HG03460 (cell line): ENCODE measurements at regions not wholly inside any gene's neighbourhood (a gene's known extent, or its start where the extent isn't known, plus 50 kb on each side); places are given as distances from the start of the nearest gene placed in this dataset.
"Not testable (repeated sequence)": the region's sequence is repeated elsewhere in the genome, so short reads cannot be mapped to it uniquely, and the experiment has no call there.

Source experiments
- ATAC-seq: cut with Tn5 transposase; IDR thresholded peaks from one replicate; pipeline ENCODE4 v1.9.1; 2021; ENCODE audit not compliant: unreplicated experiment

DNA sequence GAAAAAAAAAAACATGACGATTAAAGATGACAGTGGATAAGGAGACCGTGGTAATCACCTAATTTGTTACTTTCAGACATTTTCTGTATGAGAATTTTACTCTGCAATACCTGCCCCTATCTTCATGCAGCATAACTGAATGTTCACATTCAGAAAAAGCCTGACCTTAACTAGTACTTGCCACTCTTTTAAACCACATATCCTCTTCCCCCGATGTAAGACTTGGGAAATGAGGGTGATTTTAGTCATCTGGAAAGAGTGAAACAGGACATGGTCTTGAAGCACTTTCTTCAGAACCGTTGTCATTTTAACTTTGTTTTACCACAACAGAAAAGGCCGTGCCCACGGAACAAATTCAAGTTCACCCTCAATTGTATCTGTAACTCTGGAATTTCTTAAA lies 318.5 kb downstream of the BCL2L11 start:
- ATAC-seq = not testable (repeated sequence)

DNA sequence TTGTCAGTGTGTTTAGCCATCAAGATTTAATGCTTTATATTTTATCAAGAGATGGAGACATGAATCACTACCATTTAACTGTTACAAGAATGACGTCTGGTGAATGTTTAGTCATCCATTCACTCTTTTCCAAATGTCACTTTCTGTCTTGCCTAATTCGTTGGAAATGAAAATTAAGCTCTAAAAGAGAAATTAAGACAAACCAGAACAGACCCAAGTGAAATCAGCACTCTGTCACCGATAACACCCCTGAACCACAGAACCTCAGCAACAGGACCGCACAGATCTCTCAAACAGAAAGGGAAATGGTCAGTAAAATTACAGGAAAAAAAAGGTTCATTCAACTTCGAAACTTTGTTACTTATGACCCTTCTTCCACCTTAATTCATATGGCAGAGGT lies 320.9 kb downstream of the BCL2L11 start:
- ATAC-seq = not testable (repeated sequence)

DNA sequence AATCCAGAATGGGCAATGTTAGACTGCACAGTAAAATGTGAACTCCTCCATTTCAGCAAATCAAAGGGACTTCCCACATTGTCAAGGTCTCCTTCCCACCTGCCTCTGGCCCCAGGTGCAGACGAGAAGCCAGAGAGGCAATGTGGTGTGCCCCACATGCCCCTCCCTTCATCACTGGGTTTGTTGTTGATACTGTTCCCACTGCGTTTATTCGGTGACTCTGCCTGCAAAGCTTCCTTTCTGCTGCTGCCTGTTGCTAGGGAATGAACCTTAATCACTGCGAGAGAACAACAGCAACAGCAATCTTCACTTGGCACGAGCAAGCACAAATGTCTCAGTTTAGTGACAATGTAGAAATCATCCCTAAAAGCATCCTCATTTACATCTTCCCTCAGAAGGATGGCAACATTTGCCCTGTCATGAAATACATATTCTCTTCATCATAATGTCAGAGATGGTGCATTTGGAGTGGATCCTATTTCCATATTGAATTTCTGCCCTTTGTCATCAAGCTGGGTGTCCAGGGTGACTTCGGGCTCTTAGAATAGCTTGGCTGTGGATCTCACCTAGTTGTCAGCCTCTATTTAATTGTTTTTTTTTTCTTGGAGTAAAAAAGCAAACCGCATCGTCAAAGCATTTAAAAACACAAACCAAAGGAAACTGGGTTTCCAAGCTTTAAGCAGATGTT lies 322.2 kb downstream of the BCL2L11 start:
- ATAC-seq = not testable (repeated sequence)

DNA sequence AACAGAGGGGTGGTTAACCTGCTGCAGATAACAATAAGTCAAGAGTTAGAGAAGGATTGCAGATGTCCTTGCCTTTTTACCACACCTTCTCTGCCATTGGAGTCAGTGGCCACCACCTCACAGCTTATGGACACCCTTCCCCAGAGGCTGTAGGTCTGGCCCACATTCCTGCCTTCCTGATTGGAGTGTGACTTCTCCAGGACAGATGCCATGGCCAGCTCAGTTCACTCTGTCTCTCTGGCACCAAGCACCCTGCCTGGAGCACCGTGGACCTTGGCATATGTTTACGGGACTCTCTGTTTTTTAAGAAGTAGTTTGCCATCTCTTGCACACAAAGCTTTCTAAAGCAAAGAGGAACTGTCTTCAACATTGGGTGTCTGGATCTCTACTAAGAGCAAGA lies 323.8 kb downstream of the BCL2L11 start:
- not testable (repeated sequence) for ATAC-seq

DNA sequence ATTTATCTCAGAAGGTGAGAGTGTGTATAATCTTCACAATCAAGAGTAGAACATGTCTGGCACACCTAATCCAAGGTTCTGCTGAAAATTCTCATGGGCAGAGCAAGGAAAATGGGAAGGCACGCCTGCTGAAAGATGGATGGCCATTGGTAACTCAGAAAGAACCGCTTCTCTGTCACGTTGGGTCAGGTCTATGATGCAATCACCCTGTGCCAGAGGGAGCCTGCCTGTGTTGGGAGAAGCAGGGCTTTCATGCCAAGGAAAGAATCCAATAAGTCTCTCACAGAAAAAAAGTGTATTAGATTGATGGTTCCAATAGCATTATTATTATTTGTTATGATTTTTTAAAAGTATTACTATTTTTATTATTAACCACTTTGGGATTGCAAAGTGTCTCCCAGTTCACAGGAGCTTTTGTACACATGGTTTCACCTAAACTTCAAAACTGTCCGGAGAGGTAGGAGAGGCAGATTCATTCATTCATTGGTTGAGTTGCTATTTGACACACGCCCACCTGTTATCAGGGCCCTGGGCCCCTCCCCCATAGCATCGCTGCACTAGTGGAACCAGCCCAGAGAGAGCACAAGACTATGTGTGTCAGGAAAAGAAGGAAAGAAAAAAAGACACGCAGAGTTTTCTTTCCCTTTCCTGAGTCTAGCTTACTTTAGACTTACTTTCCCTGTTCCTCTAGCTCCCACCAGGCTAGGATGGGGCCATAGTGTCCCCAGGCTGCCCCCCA lies 324.6 kb downstream of the BCL2L11 start:
- ATAC-seq = not testable (repeated sequence)

DNA sequence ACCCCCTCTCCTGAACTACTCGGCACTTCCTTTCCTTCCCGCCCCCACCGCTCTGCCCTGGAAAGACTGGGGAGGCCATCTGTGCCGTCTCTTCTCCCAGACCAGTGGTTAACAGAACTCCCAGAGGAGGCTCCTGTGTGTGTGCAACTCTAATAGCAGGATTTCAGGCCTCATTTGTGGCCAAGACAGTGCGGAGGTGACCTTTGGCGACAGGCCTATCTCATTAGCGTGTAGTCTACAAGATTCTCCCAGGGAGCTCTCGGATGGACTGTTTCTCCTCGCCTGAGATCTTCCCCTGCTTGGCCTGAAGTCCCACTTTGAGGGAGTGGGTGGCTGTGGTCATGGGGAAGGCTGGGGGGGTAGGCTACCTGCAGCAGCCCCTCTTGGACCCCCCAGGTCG lies 325.2 kb downstream of the BCL2L11 start:
- ATAC-seq = not testable (repeated sequence)

DNA sequence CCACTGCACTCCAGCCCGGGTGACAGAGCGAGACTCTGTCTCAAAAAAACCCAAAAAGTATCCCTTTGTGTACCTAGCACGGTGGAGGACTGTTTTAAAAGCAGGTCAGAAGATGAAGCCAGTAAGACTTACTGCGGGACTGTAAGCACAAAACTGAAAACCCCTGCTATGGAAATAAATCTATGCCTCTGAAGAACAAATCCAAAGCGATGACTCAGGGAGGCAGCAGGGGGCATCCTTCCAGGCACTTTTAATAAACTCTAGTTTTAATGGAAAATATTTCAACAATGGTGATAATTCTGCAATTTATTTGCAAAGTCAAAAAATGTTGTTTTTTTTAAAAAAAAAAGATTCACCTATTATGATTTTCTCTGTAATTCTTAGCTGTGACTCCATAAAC lies 326.8 kb downstream of the BCL2L11 start:
- not testable (repeated sequence) for ATAC-seq

DNA sequence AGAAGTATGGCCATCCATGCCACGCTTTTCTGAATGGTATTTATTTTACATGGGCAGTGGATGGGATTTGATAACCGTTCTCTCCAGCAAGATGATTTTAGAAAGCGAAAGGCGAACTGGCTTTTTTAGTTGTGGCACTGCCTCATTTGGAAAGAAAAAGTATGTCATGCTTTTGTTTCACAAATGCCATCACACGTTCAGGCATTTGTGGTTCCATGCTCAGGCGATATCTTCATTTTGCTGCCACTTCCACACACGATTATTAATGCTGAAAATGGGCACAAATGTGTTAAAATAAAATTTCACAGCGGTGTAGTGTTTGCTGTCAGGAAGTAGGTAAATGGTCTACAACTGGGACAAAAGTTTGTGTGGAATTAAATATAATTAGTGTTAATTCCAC lies 328.1 kb downstream of the BCL2L11 start:
- not testable (repeated sequence) for ATAC-seq

DNA sequence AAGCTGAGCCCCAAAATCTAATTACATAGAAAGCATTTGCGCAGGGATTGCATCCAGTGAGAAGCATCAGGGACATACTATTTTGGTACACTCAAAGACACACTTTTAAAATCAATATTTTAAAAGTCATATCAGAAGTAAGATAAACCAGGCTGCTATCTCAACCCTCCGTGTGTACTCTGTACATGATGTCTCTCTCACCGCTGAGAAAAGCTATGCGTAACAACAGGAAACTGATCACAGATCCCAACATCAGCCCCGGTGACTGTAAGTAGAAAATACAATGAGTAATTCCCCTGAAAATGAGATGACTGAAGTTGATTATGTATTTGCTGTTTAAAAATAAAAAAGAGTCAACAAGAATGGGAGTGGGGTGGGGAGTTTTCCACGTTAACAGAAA lies 329.8 kb downstream of the BCL2L11 start:
- ATAC-seq = not testable (repeated sequence)

DNA sequence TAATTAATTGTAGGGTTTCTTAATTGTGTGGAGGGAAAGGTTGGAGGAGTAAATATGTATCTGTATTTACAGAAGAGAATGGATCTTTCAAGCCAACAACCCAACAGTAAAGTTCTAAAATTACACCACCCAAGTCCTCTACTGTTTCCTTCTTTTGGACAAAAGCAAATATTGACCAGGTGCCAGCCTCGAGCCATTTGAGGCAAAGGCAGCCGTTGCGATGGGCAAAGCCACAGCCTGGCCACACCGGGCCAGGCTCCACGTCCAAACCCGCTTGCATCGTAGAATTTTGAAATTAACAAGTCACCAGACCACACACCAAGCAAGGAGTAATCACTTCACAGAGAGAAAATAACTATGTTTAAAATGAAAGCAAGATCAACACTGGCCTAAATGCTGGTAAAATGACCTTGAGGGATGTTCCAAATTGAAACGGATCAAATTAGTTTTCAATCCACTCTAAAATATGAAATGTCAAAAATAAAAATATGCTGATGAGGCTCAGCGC lies 331.0 kb downstream of the BCL2L11 start:
- not testable (repeated sequence) for ATAC-seq

DNA sequence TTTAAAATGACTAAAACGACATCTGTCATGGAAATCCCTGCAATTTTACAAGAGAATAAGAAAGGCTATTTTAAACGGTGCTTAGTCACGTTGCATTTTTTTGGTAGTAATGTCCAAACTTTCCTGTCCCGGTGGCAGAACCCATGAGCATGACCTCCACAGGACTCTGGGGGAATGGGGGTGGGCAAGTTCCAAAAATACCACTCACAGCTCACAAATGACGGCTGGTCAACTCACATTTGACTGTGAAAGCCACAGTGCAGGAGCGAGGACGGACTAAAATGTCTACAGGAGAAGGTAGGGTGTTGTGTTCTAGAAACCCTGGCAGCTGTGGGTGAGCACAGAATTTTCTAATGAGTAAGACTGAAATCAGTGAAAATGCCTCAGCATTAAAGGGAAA lies 331.5 kb downstream of the BCL2L11 start:
- not testable (repeated sequence) for ATAC-seq

DNA sequence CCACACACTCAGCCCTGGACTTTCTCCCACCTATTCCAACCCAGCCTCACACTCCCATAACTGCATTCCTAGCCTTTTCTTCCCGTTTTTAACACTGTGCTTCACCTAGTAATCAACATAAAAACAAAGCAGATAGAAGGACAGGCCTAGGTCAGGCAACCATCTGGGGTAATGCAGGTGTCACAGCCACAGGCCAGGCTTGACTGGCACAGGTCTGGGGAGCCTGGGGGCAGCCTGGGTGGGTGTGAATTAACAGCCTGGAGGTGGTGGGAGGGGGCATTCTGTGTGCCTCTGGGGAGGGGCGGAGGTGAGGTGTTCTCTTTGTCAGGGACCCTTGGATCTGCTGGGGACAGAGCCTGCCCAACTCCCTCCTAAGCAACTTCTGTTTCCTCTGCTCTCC lies 332.6 kb downstream of the BCL2L11 start:
- not testable (repeated sequence) for ATAC-seq

DNA sequence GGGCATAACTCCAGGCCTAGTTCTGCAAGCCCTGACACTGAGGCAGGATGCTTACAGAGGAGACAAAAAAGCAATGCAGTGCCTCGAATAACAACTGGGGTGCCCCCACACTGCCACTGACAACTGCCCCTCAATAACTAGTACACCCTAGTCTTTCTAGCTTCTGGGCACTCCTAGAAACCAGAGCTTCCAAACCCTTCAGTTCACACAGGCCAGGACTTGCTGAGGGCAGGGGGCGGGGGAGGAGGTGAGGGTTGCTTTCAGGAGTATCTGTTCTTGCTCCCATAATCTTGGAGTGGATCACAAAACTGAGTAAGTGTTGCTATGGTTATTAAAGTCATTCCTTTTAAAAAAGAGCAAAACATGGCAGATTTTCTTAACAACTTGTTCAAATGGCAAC lies 333.1 kb downstream of the BCL2L11 start:
- not testable (repeated sequence) for ATAC-seq

DNA sequence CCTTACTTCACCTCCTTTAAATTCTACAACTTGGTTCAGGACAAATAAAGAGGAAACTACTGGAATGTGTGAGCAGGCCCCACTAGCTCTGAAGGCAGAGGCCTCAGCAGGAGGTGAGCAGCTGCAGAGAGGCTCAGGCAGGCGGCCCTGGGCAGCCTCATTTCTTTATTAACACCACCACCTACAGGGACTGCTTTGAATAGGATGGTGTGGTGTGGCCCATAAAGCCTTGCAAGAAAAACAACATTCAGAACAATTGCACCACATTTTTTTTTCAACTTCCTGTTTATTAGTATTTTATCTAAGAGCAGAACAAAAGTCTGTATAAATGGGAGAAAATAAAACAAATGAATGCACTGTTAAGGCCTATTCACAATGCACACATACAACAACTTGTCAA lies 333.7 kb downstream of the BCL2L11 start:
- ATAC-seq = peak; percentile 76

DNA sequence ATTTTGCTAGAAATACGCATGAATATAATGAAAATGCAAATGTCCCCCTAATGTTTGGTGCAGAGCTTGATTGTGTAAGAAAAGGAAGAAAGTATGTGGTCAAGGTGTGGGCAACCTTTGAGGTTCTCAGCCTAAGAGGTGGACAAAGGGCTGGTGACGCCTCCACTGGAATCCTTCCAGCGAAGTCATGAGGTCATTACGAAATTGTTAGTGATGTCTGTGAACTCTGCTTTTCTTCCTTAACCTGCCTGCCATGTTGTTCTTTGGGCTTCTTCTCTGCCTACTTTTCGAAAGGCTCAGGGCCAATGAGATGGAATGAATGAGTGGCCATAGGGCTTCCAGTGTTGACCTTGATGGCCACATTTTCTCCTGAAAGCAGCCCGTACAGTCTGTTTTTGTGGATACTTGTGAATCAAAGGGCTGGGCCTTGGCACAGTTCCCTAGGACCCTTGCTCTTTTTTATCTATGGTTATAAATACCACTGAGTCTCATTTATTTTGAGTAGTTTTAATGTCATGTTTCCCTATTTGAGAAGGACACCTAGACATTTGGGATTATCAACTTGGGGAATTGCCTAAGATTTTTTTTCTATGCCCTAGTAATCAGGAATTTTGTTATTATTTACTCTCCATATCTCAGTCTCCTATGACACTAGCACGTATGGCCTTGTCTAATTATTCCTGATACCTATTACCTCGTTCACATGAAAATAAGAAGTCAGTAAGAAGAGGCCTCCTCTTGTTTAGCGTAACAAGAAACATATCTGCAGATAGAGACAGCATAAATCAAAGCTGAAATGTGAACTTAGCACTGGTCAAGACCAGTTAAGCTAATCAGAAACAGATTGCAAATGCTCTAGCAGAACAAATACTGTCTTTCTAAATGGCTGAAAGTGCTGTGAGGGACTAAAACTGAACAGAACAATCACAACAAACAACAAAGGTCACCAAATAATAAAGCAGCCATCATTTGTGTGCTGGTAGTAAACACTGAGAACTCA lies 334.6 kb downstream of the BCL2L11 start:
- not testable (repeated sequence) for ATAC-seq

DNA sequence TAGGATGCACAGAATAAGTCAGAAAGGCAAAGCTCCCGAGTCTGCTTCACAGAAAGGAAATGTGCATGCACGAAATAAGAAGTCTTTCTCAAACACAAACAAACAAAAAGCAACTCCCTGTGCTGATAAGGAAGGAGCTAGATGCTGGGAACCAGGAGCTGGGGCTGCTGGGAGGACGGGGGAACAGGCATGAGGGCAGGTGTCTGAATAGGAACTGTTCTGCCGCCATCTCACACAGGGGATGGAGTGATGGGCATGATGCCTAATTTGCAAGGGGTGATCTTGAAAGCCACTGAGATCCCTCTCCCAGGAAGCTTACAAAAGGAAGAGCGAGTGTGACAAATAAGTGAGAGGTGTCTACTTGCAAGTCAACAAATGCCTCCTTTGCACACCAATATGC lies 336.5 kb downstream of the BCL2L11 start:
- ATAC-seq = not testable (repeated sequence)

DNA sequence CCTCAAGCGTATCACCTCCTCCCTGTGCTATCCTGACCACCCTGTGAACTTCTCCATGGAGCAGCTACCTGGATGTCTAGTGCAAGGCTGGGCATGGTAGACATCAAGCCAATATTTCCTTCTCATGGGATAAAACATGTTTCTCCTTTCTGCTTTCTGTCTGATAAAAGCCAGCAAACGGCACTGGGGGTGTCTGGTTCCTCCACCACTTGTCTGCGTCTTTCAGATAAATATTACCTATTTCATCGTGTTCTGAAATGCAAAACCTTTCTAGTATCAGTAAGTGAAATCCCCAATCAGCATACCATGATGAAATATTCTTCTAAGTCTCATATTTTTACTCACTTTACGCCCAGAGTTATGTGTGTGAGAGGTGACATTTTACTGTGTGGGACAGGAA lies 340.2 kb downstream of the BCL2L11 start:
- ATAC-seq = not testable (repeated sequence)

DNA sequence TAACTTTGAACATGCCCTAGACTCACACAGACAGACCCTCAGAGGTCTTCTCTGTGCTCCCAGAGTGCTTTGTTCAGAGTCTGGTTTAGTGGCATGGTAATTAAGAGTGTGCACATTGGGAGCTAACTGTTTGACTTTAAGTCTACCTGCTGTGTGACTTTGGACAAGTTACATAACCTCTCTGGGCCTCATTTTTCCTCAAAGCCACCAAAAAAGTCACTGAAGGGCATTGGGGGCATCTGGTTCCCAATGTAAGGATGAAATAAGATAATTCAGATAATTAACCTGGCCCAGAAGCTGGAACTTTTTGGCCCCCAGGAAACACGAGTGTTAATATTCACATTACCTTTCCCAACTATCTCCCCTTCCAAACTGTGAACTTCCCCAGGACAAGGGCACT lies 341.1 kb downstream of the BCL2L11 start:
- ATAC-seq = not testable (repeated sequence)

DNA sequence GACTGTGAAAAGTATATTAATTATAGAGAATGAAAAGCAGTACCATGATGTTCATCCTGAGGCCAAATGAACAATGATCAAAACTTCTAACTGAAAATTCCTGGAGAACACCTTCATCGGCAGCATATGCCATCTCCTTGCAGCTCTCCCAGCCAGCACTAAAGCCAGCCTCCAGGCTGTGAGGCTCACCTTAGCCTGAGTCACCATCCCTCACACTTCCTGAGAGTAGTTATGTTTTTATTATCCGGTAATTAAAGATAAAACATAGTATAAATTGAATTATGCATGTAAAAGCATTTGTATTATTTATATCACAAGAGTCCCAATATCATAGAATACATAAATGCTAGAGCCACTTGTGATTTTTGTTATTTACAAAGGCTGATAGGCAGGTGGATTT lies 341.9 kb downstream of the BCL2L11 start:
- not testable (repeated sequence) for ATAC-seq

DNA sequence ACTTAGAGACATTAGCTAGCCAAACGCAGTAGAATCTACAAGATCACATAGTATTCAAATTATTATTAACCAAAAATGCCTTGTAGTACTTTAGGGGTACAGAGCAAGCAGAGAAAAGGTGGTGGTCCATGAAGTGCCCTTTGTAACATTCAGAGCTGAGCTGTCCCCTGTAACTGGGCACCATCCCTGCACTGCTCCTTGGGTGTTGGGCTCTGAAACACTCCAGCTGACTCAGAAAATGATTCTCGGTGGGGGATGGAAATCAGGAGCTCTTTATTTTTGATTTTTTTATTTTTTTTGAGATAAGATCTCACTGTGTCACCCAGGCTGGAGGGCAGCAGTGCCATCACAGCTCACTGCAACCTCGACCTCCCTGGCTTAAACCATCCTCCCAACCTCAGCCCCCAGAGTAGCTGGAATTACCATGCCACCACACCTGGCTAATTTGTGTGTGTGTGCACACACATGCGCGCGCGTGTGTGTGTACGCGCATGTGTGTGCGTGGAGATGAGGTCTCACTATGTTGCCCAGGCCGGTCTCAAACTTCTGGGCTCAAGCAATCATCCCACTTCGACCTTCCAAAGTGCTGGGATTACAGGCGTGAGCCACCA lies 342.6 kb downstream of the BCL2L11 start:
- not testable (repeated sequence) for ATAC-seq

DNA sequence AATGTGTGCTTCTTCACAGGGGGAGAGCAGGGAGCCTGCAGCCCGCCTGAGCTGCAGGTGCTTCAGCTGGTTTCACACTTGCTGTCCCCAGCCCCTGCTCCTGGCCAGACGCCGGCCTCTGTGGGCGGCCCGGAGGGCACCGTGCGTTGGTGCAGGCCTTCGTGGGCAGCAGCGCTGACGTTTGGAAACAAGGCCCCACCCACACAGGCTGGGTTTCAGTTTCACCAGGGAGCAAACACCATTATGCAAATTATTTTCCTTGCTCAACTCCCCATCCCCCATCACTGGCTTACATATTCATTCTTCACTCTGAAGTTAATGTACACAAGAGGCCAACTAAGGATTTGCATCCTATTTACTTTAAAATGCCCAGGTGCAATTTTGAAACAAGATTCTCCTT lies 343.2 kb downstream of the BCL2L11 start:
- peak; percentile 96 for ATAC-seq
